ENCODE measurements at regions not wholly inside any gene's neighbourhood (a gene's known extent, or its start where the extent isn't known, plus 50 kb on each side); places are given as distances from the start of the nearest gene placed in this dataset.

- TF ChIP-seq POLR2AphosphoS5 (IDR thresholded peaks at IDR 0.05; ENCODE audit: borderline replicate concordance, low read depth, low read length) (no peak), EZH2 (IDR thresholded peaks at IDR 0.05) (no peak)
These were observed 1225.7 kb upstream of the MIR17HG start for GRCh38 chr13:90121784-90122183.
